ENCODE measurements at regions not wholly inside any gene's neighbourhood (a gene's known extent, or its start where the extent isn't known, plus 50 kb on each side); places are given as distances from the start of the nearest gene placed in this dataset.

DNA sequence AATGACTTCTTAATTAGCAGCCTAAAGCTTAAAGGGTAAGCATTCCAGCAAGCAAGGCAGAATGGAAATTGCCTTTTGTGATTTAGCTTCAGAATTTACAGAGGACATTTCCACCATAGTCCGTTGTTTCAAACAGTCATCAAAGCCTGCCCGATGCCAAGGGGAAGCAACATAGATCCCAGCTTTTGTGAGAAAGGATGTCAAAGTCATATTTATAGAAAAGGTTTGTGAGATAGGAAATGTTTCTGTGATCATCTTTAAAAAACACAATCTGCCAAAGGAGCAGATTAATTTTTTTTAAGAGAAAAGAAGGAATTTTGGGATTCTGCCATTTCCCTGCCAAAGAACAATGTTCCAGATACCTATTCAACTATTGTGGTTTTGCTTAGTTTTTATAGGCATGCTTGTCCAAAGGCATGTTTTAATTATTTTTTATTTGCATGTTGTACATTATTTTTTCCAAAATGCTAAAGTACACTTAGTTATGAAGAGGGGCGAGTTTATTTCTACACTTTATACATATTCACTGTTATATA is 346.9 kb downstream of the ZNF608 start:
- peaks cover 34% of the 10 kb centered on the region for H3K4me1 Mint-ChIP-seq (ENCODE audit: low read depth)
- TF ChIP-seq CTCF (IDR thresholded peaks at IDR 0.05; ENCODE audit: unreplicated experiment): no peak
- no peak overlapping the region for H3K27ac Mint-ChIP-seq
- H3K4me3 Mint-ChIP-seq (ENCODE audit: low read depth): no peak overlapping the region
- DNase-seq (ENCODE audit: low spot score, unreplicated experiment): no peak
- no peaks in the 10 kb centered on the region for H3K36me3 Mint-ChIP-seq (ENCODE audit: insufficient read depth)
- no peaks in the 10 kb centered on the region for H3K9me3 Mint-ChIP-seq (ENCODE audit: low read depth)
- no peaks in the 10 kb centered on the region for H3K27me3 Mint-ChIP-seq

GRCh38 chr5:124398460-124398859 is 348.0 kb downstream of the ZNF608 start:
- DNase-seq (ENCODE audit: low spot score, unreplicated experiment): no peak
- H3K4me3 Mint-ChIP-seq (ENCODE audit: low read depth): no peak overlapping the region
- H3K36me3 Mint-ChIP-seq (ENCODE audit: insufficient read depth): no peaks in the 10 kb centered on the region
- H3K4me1 Mint-ChIP-seq (ENCODE audit: low read depth): peaks cover 38% of the 10 kb centered on the region
- H3K27me3 Mint-ChIP-seq: no peaks in the 10 kb centered on the region
- no peaks in the 10 kb centered on the region for H3K9me3 Mint-ChIP-seq (ENCODE audit: low read depth)
- no peak overlapping the region for H3K27ac Mint-ChIP-seq
- TF ChIP-seq CTCF (IDR thresholded peaks at IDR 0.05; ENCODE audit: unreplicated experiment): no peak

- Mint-ChIP-seq H3K9me3 (ENCODE audit: low read depth) (no peaks in the 10 kb centered on the region), H3K36me3 (ENCODE audit: insufficient read depth) (no peaks in the 10 kb centered on the region), H3K27me3 (no peaks in the 10 kb centered on the region), H3K4me3 (ENCODE audit: low read depth) (no peak overlapping the region), H3K4me1 (ENCODE audit: low read depth) (peaks cover 32% of the 10 kb centered on the region), H3K27ac (no peak overlapping the region)
- no peak for DNase-seq (ENCODE audit: low spot score, unreplicated experiment)
- no peak for TF ChIP-seq CTCF (IDR thresholded peaks at IDR 0.05; ENCODE audit: unreplicated experiment)
These were observed 349.1 kb downstream of the ZNF608 start for GRCh38 chr5:124397317-124397716.

DNA sequence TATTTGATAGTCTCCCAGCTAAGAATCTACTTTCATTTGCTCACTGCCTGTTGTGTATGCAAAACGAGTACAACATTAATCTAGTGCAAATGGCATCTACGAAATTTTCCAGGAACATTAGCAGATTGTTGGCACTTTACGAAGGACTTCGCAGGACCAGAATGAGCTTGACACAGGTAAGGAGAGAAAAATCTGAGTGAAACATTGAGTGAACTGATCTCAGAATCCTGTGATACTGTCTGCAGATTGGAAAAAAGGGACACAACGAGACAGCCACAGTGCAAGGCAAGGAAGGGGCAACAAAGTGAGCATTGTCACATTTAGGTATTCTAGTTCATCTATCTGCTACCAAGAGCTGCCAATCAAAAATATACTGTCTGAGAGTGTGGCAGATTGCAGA is 350.5 kb downstream of the ZNF608 start:
- no peak for DNase-seq (ENCODE audit: low spot score, unreplicated experiment)
- Mint-ChIP-seq H3K27me3 (no peaks in the 10 kb centered on the region), H3K4me1 (ENCODE audit: low read depth) (peaks cover 19% of the 10 kb centered on the region), H3K9me3 (ENCODE audit: low read depth) (peaks cover 2% of the 10 kb centered on the region), H3K27ac (no peak overlapping the region), H3K4me3 (ENCODE audit: low read depth) (no peak overlapping the region), H3K36me3 (ENCODE audit: insufficient read depth) (no peaks in the 10 kb centered on the region)
- TF ChIP-seq CTCF (IDR thresholded peaks at IDR 0.05; ENCODE audit: unreplicated experiment): no peak

GRCh38 chr5:124395287-124395686 is 351.2 kb downstream of the ZNF608 start:
- Mint-ChIP-seq H3K9me3 (ENCODE audit: low read depth) (peaks cover 6% of the 10 kb centered on the region), H3K27ac (no peak overlapping the region), H3K27me3 (no peaks in the 10 kb centered on the region), H3K4me3 (ENCODE audit: low read depth) (no peak overlapping the region), H3K36me3 (ENCODE audit: insufficient read depth) (no peaks in the 10 kb centered on the region), H3K4me1 (ENCODE audit: low read depth) (peaks cover 19% of the 10 kb centered on the region)
- no peak for DNase-seq (ENCODE audit: low spot score, unreplicated experiment)
- TF ChIP-seq CTCF (IDR thresholded peaks at IDR 0.05; ENCODE audit: unreplicated experiment): no peak
